WTC11 (cell line): ENCODE measurements at regions not wholly inside any gene's neighbourhood (a gene's known extent, or its start where the extent isn't known, plus 50 kb on each side); places are given as distances from the start of the nearest gene placed in this dataset.

Source experiments
- IRF2 ChIP-seq: sonication (generic); formaldehyde crosslinking; IDR thresholded peaks from 2 replicates; pipeline ENCODE4 v1.8.0; 2022; ENCODE audit warnings: low read depth, missing genetic modification reagents, borderline replicate concordance
- NFYB ChIP-seq: sonication (generic); formaldehyde crosslinking; conservative IDR thresholded peaks from 2 replicates; pipeline ENCODE4 v1.8.0; 2022; ENCODE audit warnings: low read depth, missing genetic modification reagents
- TF ChIP-seq, protein P1 (sequence below): sonication (generic); formaldehyde crosslinking; IDR thresholded peaks from 2 replicates; pipeline ENCODE4 v1.8.1; 2023; ENCODE audit warnings: mild to moderate bottlenecking, missing genetic modification reagents, moderate library complexity
- TF ChIP-seq, protein P2 (sequence below): sonication (generic); formaldehyde crosslinking; IDR thresholded peaks from 2 replicates; pipeline ENCODE4 v1.8.1; 2022; ENCODE audit warnings: low read depth, missing genetic modification reagents, borderline replicate concordance
- TF ChIP-seq, protein P3 (sequence below): fragments of 200-600 bp; IDR thresholded peaks from 2 replicates; pipeline ENCODE4 v1.8.0; 2022; ENCODE audit warnings: antibody characterized with exemption
- TF ChIP-seq, protein P4 (sequence below): sonication (generic); formaldehyde crosslinking; IDR thresholded peaks from 2 replicates; pipeline ENCODE4 v1.8.1; 2023; ENCODE audit warnings: mild to moderate bottlenecking, moderate library complexity, missing genetic modification reagents
- TF ChIP-seq, protein P5 (sequence below): fragments of 250-450 bp; sonication (Bioruptor Pico); IDR thresholded peaks from 2 replicates; pipeline ENCODE4 v2.1.2; 2022; ENCODE audit warnings: mild to moderate bottlenecking, moderate library complexity

DNA sequence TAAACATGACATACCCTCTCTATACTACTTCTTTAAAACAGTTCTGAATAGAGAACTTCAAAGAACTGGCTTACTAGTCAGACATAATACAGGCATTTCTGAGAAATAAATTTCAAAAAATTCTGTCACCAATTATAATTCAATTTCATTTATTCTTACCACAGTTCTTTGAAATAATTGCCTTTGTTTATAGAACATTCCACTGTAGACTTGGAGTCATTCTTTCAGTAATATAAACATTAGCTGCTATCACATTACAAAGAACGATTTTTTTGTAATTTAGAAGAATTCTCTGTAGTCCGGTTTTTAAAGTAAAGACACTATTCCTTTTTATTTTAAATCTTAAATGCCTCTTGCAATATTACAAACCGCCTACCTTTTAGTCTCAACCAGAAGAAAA is 146.4 kb upstream of the COL11A1 start:
- TF ChIP-seq, protein P1, sequence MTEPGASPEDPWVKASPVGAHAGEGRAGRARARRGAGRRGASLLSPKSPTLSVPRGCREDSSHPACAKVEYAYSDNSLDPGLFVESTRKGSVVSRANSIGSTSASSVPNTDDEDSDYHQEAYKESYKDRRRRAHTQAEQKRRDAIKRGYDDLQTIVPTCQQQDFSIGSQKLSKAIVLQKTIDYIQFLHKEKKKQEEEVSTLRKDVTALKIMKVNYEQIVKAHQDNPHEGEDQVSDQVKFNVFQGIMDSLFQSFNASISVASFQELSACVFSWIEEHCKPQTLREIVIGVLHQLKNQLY = no peak
- TF ChIP-seq, protein P2, sequence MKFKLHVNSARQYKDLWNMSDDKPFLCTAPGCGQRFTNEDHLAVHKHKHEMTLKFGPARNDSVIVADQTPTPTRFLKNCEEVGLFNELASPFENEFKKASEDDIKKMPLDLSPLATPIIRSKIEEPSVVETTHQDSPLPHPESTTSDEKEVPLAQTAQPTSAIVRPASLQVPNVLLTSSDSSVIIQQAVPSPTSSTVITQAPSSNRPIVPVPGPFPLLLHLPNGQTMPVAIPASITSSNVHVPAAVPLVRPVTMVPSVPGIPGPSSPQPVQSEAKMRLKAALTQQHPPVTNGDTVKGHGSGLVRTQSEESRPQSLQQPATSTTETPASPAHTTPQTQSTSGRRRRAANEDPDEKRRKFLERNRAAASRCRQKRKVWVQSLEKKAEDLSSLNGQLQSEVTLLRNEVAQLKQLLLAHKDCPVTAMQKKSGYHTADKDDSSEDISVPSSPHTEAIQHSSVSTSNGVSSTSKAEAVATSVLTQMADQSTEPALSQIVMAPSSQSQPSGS = no peak
- TF ChIP-seq, protein P3, sequence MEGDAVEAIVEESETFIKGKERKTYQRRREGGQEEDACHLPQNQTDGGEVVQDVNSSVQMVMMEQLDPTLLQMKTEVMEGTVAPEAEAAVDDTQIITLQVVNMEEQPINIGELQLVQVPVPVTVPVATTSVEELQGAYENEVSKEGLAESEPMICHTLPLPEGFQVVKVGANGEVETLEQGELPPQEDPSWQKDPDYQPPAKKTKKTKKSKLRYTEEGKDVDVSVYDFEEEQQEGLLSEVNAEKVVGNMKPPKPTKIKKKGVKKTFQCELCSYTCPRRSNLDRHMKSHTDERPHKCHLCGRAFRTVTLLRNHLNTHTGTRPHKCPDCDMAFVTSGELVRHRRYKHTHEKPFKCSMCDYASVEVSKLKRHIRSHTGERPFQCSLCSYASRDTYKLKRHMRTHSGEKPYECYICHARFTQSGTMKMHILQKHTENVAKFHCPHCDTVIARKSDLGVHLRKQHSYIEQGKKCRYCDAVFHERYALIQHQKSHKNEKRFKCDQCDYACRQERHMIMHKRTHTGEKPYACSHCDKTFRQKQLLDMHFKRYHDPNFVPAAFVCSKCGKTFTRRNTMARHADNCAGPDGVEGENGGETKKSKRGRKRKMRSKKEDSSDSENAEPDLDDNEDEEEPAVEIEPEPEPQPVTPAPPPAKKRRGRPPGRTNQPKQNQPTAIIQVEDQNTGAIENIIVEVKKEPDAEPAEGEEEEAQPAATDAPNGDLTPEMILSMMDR = no peak
- TF ChIP-seq NFYB (no peak), IRF2 (no peak)
- TF ChIP-seq, protein P4, sequence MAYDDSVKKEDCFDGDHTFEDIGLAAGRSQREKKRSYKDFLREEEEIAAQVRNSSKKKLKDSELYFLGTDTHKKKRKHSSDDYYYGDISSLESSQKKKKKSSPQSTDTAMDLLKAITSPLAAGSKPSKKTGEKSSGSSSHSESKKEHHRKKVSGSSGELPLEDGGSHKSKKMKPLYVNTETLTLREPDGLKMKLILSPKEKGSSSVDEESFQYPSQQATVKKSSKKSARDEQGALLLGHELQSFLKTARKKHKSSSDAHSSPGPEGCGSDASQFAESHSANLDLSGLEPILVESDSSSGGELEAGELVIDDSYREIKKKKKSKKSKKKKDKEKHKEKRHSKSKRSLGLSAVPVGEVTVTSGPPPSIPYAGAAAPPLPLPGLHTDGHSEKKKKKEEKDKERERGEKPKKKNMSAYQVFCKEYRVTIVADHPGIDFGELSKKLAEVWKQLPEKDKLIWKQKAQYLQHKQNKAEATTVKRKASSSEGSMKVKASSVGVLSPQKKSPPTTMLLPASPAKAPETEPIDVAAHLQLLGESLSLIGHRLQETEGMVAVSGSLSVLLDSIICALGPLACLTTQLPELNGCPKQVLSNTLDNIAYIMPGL = no peak
- TF ChIP-seq, protein P5, sequence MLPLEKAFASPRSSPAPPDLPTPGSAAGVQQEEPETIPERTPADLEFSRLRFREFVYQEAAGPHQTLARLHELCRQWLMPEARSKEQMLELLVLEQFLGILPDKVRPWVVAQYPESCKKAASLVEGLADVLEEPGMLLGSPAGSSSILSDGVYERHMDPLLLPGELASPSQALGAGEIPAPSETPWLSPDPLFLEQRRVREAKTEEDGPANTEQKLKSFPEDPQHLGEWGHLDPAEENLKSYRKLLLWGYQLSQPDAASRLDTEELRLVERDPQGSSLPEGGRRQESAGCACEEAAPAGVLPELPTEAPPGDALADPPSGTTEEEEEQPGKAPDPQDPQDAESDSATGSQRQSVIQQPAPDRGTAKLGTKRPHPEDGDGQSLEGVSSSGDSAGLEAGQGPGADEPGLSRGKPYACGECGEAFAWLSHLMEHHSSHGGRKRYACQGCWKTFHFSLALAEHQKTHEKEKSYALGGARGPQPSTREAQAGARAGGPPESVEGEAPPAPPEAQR (CRISPR knock-in tag) = no peak
